HG03565 (cell line): ENCODE measurements at regions not wholly inside any gene's neighbourhood (a gene's known extent, or its start where the extent isn't known, plus 50 kb on each side); places are given as distances from the start of the nearest gene placed in this dataset.
"Not testable (repeated sequence)": the region's sequence is repeated elsewhere in the genome, so short reads cannot be mapped to it uniquely, and the experiment has no call there.

Experiments
- ATAC-seq: cut with Tn5 transposase; IDR thresholded peaks from one replicate; pipeline ENCODE4 v1.9.1; 2021; ENCODE audit warnings: mild to moderate bottlenecking, moderate library complexity; ENCODE audit not compliant: unreplicated experiment

- ATAC-seq = not testable (repeated sequence)
Observed at GRCh38 chr7:6986892-6987291, 160.8 kb upstream of the CCZ1B start.

DNA sequence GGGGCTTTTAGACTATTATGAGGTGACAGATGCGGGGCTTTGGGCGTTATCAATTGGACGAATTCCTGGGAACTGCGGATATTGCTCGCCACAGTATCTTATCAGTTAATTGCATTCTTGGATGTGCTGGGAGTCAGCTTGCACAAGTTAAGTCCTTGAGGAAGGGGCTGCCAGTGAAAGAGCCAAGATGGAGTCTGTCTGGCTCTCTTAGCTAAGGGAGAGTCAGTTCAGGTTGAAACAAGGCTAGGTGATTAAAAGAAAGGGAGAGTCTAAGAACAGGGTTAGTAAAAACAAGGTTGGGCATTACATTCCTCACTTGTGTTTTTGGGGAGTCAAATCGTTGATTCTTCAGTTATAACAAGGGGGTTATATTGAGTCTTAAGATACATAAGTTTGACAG is 162.5 kb upstream of the CCZ1B start:
- not testable (repeated sequence) for ATAC-seq

DNA sequence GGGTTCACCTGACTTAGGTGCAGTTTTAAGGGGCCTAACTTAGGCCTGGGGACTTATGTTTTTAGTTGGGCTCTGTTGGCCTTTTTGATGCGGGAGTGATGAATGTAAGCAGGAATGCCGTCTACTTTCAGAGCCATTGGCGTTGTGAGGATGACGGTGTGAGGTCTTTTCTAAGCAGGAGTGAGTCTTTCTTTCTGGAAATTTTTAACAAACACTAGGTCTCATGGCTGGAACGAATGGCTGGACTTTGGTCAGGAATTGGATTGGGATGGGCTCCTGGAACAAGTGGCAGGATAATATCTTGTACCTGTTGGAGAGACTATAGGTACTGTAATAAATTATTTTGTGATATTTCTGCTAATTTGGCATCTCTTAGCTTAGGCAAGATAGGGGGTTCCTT is 163.9 kb upstream of the CCZ1B start:
- not testable (repeated sequence) for ATAC-seq

DNA sequence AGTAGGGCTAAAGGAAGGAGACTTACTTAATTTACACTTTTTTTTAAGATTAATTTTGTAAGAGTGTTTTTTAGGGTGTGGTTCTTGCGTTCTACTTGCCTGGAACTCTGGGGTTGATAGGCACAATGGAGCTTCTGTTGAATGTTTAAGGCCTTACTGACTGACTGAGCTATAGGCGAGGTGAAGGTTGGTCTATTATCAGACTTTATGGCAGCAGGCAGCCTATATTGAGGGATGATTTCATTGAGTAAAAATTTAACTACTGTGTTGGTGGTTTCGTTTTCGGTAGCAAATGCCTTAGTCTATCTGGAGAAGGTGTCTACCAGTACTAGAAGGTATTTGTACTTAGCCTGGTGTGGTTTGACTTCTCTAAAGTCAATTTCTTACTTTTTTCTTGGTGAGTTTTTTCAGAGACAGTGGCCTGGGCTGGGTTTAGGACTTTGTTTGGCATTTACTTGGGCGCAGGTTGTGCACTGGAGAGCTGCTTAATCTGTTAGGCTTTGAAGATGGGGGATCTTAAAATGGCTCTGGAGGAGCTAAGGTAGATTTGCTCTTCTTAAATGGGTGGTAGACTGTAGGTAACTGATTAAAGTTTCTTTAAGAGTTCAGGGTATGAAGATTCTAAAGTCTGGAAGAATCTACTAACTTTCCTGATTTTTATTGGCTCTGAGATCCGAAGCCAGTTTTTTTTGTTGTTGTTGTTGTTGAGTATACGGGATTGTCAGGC is 164.5 kb upstream of the CCZ1B start:
- ATAC-seq = not testable (repeated sequence)

- not testable (repeated sequence) for ATAC-seq
Observed at GRCh38 chr7:6991169-6991611, 165.1 kb upstream of the CCZ1B start.

GRCh38 chr7:6991686-6992085 is 165.6 kb upstream of the CCZ1B start:
- not testable (repeated sequence) for ATAC-seq

DNA sequence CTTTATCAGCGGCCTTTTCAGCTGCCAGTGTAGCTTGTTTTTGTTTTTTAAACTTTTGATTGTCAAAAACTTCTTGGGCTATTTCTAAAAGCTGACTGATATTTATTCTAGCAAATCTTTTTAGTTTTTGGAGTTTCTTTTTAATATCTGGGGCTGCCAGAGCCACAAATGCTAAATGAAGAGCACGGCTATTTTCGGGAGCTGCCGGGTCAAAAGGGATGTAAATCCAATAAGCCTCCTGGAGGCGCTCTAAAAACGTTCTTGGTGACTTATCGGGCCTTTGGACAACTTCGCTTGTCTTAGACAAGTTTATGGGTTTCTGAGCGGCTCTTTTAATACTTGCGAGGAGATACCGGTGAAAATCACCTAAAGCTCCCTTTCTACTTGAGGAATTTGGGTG is 166.1 kb upstream of the CCZ1B start:
- ATAC-seq = not testable (repeated sequence)

DNA sequence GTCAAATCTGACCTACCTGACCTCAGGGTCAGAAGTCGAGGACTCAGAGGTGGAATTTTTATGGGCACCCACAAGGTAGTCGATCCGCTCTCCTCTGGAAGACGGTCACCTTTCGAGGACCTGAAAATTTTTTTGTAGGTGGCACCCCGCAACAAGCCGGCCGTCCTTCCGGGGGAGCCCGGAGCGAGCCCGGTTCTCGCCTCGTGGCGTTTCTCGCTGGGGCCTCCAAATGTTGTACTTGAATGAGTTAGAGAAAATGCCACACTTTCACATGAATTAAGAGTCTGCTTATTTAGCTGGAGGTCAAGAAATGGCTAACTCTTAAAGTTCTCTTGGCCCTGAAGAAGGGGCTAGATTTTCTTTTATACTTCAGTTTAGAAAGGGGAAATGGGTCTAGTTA is 169.0 kb upstream of the CCZ1B start:
- not testable (repeated sequence) for ATAC-seq

GRCh38 chr7:6995493-6996289 is 169.6 kb upstream of the CCZ1B start:
- ATAC-seq = not testable (repeated sequence)

DNA sequence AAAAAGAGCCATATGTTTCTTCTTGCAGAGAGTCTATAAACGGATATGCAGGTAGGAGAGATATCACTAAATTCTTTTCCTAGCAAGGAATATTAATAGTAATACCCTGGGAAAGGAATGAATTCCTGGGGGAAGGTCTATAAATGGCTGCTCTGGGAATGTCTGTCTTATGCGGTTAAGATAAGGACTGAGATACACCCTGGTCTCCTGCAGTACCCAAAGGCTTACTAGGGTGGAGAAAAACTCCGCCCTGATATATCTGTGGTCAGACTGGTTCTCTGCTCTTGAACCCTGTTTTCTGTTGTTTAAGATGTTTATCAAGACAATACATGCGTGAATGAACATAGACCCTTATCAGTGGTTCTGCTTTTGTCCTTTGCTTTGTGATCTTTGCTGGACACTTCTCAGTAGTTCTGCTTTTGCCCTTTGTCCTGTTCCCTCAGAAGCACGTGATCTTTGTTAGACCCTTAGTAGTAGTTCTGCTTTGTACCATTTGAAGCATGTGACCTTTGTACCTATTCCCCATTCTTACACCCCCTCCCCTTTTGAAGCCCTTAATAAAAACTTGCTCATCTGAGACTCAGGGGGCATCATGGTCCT is 173.1 kb upstream of the CCZ1B start:
- not testable (repeated sequence) for ATAC-seq

GRCh38 chr7:7002418-7003062 is 176.5 kb upstream of the CCZ1B start:
- no peak for ATAC-seq

- ATAC-seq = no peak
Observed at GRCh38 chr7:7005303-7005702, 177.0 kb upstream of the C1GALT1 start.

- not testable (repeated sequence) for ATAC-seq
Observed at GRCh38 chr7:7005949-7006348, 176.4 kb upstream of the C1GALT1 start.

DNA sequence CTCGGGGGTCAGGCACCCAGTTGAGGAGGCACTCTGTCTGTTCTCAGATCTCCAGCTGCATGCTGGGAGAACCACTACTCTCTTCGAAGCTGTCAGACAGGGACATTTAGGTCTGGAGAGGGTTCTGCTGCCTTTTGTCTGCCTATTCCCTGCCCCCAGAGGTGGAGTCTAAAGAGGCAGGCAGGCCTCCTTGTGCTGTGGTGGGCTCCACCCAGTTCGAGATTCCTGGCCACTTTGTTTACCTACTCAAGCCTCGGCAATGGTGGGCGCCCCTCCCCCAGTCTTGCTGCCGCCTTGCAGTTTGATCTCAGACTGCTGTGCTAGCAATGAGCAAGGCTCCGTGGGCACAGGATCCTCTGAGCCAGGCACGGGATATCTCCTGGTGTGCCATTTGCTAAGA is 171.1 kb upstream of the C1GALT1 start:
- ATAC-seq = not testable (repeated sequence)

DNA sequence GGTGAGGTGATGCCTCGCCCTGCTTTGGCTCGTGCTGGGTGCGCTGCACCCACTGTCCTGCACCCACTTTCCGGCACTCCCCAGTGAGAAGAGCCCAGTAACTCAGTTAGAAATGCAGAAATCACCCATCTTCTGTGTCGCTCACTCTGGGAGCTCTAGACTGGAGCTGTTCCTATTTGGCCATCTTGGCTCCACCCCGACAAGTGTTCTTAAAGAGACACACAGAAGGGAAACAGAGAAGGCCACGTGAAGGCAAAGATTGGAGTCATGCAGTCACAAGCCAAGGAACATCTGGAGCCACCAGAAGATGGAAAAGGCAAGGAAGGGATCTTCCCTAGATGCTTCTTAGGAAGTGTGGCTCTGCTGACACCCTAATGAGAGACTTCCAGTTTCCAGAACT is 170.6 kb upstream of the C1GALT1 start:
- not testable (repeated sequence) for ATAC-seq

DNA sequence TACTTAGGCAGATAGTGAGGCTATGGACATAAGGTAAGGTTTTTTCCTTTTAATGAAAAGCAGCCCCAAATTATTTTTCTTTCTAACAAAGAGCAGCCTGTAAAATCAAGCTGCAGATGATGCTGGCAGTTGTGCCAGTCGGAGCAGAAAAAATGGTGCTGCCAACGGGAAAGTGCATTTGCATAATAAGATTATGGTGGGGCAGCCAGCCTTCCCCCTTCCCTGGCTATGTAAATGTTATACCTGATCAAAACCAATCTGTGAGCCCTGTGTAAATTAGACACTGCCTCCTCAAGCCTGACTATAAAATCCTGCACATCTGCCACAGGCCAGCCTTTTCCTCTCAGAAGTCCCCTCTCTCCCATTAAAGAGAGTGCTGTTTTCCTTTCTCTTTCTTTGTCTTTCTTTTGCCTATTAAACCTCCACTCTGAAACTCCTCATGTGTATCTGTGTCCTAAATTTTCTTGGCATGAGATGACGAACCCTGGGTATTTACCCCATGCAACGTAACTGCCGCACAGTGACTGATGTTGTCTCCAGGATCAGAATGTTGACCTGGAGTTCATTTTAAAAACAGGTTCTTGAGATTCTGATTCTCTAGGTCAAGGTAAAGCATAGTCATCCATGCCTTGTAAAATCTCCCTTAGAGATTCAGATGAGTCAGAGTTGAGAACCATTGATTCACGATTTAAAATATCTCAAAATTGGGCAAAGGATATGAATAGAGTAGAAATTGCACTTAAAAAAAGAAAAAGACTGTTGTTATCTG is 167.3 kb upstream of the C1GALT1 start:
- ATAC-seq = no peak

DNA sequence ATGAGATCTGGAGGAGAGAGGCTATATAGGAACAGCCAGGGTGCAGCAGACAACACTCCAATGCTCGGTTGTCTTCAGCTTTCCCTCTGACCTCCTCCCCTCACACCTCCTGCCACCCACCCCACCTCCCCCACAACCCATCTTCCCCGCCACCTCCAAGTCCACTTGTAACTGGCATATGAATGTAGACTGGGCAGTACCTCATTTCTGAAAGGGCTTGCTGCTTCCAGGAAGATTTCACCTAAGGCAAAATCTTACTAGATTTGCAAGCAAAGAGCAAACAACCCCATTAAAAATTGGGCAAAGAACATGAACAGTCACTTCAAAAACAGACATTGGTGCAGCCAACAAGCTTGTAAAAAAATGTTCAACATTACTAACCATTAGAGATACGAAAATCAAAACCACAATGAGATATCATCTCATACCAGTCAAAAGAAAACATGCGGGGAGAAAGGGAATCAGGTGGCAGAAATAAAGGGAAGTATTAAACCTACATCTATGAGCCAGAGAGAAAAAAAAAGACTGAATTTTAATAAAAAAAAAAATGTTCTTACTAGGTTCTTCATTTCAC is 164.6 kb upstream of the C1GALT1 start:
- ATAC-seq = no peak

DNA sequence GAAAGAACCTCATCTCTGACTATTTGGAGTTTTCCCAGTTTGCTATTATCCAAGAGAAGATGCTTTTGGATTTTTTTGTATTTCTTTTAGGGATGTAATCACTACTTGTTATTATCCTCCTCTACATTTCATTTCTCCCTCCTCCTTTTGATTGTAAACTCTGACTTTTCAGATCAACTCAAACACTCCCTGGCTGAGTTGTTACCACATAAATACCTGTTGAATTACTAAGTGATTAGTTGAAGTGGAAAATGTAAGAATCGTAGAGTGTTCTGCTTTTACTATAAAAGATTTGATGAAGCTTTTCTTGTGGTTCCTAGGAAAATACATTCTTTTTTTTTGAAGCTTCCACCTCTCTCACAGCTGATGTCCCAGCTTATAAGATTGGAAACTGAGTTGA is 164.1 kb upstream of the C1GALT1 start:
- no peak for ATAC-seq

- ATAC-seq = no peak
Observed at GRCh38 chr7:7032221-7032620, 150.1 kb upstream of the C1GALT1 start.

DNA sequence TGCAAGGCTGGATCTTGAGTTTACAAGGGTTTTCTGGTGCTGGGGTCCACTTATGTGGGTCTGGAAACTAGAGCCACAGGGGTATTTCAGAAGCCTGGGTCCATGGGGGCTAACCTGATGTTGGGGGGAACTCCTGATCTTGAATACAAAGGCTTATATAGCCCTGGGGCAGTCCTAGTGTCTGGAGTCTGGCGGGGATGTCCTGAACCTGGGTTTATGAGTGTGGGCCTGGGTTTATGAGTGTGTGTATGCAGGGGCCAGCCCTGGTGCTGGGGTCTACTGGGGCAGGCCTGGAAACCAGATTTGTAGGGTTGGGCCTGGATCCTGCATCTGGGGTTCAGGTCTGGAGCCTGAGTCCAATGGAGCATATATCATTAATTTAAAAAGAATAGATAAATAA is 146.5 kb upstream of the C1GALT1 start:
- no peak for ATAC-seq
